ENCODE measurements at regions not wholly inside any gene's neighbourhood (a gene's known extent, or its start where the extent isn't known, plus 50 kb on each side); places are given as distances from the start of the nearest gene placed in this dataset.

- H3K14ac ChIP-seq (ENCODE audit: insufficient read depth, low read length) = no peak overlapping the region
- Mint-ChIP-seq H3K36me3 (ENCODE audit: insufficient read depth in 1 of 3, low read depth in 3 of 3) (no peaks in the 10 kb centered on the region; a peak in 3 of 7 replicates), H3K4me1 (no peaks in the 10 kb centered on the region), H3K27me3 (ENCODE audit: low read depth) (no peaks in the 10 kb centered on the region), H3K27ac (no peak overlapping the region), H3K9me3 (peaks cover 4 to 5% of the 10 kb centered on the region in 2 experiments; a peak in 3 of 5 replicates), H3K4me3 (no peak overlapping the region)
- no peak overlapping the region for H4K8ac ChIP-seq (replicated peaks; ENCODE audit: insufficient read length, low read depth, low read length)
- H2BK20ac ChIP-seq (ENCODE audit: low read depth, low read length, poor library complexity, severe bottlenecking) = no peak overlapping the region
- no peak overlapping the region for H3K56ac ChIP-seq (ENCODE audit: insufficient read length, low read depth, low read length)
- no peak overlapping the region for H2BK12ac ChIP-seq (ENCODE audit: insufficient read length, low read depth, low read length)
- H3K23ac ChIP-seq (ENCODE audit: insufficient read length, low read depth, low read length) = no peak overlapping the region
- no peak overlapping the region for H2AK5ac ChIP-seq (ENCODE audit: insufficient read length, low read length)
- no peaks in the 10 kb centered on the region for H3K9me3 ChIP-seq (ENCODE audit: control insufficient read depth, low read depth, low read length)
- no peak for DNase-seq
- no peaks in the 10 kb centered on the region for H3K79me1 ChIP-seq (ENCODE audit: insufficient read depth, low read depth, low read length, poor library complexity, severe bottlenecking)
- H3K4me1 ChIP-seq (ENCODE audit: insufficient read depth, low read length) = no peaks in the 10 kb centered on the region
- no peak overlapping the region for H3K18ac ChIP-seq (ENCODE audit: insufficient read length, low read depth, low read length)
- H3K23me2 ChIP-seq (ENCODE audit: insufficient read length, low read depth, low read length, poor library complexity, severe bottlenecking) = no peaks in the 10 kb centered on the region
- no peak overlapping the region for H2BK120ac ChIP-seq (ENCODE audit: low read depth, low read length, poor library complexity, severe bottlenecking)
- no peaks in the 10 kb centered on the region for H3K79me2 ChIP-seq (ENCODE audit: insufficient read depth, low read length)
- H2AFZ ChIP-seq (ENCODE audit: low read length) = no peak overlapping the region
- no peak overlapping the region for H4K91ac ChIP-seq (ENCODE audit: insufficient read length, low read depth, low read length)
- H3K4me2 ChIP-seq (ENCODE audit: insufficient read depth, insufficient read length, low read length) = no peak overlapping the region
- no peak overlapping the region for H2BK15ac ChIP-seq (ENCODE audit: low read depth, low read length)
- no peak overlapping the region for H2BK5ac ChIP-seq (ENCODE audit: insufficient read length, low read length)
- H4K5ac ChIP-seq (ENCODE audit: insufficient read length, low read depth, low read length) = no peak overlapping the region
- no peak overlapping the region for H3K4ac ChIP-seq (ENCODE audit: low read depth, low read length)
- H3K27ac ChIP-seq (ENCODE audit: insufficient read length, low read depth, low read length) = no peak overlapping the region
- no peaks in the 10 kb centered on the region for H4K20me1 ChIP-seq (ENCODE audit: control insufficient read depth, insufficient read depth, insufficient read length)
- H3T11ph ChIP-seq (ENCODE audit: low read length) = no peak overlapping the region
- no peak for TF ChIP-seq CTCF (conservative IDR thresholded peaks at IDR 0.05)
- H3K27me3 ChIP-seq (ENCODE audit: insufficient read depth, low read length) = no peaks in the 10 kb centered on the region
- H3K9ac ChIP-seq (ENCODE audit: extremely low read depth, insufficient read length, low read length) = no peak overlapping the region
Measured at GRCh38 chr5:102106599-102106998, 189.5 kb downstream of the SLCO4C1 start.

Measured in H9 (cell line).